ENCODE measurements at regions not wholly inside any gene's neighbourhood (a gene's known extent, or its start where the extent isn't known, plus 50 kb on each side); places are given as distances from the start of the nearest gene placed in this dataset.

DNA sequence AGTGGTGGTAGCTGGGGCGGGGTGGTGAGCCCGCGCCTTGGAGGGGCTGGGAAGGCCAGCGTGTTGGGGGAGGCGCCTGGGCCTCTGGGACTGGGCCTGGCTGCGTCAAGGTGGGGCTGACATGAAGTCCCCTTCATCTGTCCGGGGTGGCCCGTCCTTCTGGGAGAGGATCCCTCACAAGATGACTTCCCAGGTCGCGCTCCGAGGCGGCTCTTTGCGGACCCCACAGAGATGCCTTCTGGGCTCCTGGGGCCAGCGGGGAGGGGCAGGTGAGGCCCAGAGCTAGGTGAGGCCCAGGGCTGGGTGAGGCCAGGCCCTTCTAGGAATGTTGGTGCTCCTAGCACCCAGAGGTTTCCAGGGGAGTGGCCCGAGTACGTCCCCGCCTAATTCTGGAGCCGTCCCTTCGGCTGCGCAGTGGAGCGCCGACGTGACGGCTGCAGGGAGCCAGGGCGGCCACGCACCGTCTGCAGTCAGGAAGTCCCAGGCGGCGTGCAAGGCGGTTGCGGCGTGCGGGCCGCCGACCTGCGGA, 58.2 kb upstream of the NUPR2 start:
- TF ChIP-seq, protein P1, sequence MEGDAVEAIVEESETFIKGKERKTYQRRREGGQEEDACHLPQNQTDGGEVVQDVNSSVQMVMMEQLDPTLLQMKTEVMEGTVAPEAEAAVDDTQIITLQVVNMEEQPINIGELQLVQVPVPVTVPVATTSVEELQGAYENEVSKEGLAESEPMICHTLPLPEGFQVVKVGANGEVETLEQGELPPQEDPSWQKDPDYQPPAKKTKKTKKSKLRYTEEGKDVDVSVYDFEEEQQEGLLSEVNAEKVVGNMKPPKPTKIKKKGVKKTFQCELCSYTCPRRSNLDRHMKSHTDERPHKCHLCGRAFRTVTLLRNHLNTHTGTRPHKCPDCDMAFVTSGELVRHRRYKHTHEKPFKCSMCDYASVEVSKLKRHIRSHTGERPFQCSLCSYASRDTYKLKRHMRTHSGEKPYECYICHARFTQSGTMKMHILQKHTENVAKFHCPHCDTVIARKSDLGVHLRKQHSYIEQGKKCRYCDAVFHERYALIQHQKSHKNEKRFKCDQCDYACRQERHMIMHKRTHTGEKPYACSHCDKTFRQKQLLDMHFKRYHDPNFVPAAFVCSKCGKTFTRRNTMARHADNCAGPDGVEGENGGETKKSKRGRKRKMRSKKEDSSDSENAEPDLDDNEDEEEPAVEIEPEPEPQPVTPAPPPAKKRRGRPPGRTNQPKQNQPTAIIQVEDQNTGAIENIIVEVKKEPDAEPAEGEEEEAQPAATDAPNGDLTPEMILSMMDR (conservative IDR thresholded peaks at IDR 0.05) = no peak
- no peak for TF ChIP-seq EZH2 (IDR thresholded peaks at IDR 0.05; ENCODE audit: low read depth)

Data from PC-9 (cell line).